ENCODE measurements at regions not wholly inside any gene's neighbourhood (a gene's known extent, or its start where the extent isn't known, plus 50 kb on each side); places are given as distances from the start of the nearest gene placed in this dataset.

DNA sequence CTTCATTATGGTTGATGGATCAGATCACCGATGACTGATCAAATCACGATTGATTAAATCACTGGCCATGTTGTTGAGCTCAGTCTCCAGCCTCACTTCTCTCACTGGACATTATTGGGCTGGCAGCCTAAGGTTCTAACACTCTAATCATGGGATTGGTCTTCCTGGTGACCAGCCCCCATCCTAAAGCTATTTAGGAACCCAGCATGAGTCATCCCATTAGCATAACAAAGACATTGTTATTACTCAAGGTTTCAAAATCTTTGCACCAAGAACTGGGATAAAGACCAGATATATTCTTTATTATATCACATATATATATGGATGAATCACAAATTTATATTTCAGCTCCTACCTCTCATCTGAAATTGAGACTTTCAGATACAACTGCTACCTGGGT, 272.1 kb upstream of the IL12B start:
- DNase-seq, result no peak

DNA sequence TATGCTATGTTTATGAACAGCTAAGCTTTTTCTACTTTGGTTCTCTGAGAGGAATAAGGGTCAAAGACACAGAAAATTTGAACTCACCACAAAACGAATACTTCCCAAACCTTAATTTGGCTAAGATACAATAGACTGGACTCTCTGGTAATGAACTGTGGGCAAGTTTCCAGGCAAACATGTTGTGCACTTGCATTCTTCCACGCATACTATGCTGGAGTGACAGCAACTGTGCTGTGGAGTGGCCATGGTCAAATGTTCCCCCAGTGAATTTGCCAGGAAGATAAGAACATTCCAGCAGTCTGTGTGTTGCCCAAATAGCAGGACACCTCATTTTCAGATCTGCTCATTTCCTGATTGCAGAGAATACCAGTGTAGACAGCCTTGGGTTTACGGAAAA, 275.3 kb upstream of the IL12B start:
- DNase-seq, result no peak

DNA sequence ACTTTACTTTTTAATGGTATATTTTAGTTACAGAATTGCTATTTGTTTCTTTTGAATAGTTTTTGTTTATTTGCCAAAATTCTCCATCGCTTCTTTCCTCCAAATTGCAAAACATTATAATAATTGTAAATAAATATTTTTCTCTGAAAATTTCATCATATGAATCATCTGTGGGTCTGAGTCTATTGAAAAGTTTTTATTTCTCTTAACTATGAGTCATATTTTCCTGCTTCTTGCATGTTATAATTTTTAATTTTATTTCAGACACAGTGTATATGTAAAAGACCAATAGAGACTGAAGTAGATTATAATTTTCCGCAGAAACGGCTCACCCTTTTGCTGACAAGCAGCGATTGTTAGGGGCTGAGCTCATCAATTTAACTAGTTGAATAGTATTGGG, 279.1 kb upstream of the IL12B start:
- DNase-seq, result no peak

DNA sequence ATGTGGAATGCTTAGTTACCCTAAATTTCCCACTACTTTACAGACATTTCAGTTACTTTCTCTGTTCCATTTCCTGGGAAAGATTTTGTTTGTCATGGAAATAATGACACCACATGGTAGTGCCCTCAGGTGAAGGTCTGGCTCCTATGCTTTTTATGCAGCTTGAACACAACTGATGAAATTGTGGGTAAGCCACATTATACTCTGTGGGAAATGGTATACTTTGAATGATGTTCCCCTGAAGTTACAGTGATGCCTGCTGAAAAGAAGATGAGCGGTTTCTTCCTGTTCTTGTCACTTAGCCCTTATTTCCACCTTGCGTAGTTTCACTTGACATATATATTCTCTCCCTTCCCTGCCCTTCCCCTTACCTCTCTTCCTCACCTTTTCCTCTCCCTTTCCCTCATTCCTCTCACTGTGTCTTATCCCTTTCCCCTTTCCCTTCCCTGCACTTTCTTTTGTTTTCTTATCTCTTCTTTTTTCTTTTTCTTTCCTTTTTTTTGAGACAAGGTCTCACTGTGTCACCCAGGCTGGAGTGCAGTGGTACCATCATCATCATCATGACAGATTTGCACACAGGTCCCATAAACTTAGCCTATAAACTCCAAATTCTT, 280.8 kb upstream of the IL12B start:
- no peak for DNase-seq

DNA sequence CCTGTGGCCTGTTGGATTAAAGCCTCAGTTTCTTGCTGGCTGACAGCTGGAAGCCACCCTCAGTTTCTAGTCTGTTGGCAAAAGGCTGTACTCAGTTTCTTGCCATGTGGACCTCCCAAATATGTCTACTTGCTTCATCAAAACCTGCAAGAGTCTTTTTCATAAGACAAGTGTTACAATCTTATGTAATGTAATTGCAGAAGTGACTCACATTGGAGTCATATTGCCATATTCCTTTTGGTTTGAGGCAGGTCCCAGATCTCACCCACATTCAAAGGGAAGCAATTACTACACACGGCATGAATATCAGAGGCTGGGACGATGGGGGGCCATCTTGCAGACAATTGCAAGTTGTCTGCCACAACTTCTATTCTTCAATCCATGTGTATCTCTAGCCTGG, 286.7 kb upstream of the IL12B start:
- DNase-seq, result peak; percentile 19

DNA sequence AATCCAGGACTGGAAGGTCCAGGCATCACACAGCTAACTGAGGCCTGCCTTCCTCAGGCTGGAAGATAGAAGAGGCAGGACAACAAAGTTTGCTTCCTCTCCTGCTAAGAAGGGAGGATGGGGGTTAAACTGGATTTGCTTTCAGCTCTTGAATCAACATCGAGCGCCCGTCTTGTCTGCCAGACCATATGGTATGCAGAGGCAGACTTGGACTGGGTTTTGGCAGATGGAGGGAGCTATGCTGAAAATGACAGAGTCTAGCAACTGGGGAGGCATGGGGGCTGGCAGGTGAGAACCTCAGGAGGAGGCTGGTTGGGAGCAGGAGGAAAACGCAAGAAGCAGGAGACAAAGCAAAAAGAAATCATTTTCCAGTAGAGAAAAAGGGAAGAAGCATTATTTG, 289.5 kb upstream of the IL12B start:
- DNase-seq, result peak; percentile 57

DNA sequence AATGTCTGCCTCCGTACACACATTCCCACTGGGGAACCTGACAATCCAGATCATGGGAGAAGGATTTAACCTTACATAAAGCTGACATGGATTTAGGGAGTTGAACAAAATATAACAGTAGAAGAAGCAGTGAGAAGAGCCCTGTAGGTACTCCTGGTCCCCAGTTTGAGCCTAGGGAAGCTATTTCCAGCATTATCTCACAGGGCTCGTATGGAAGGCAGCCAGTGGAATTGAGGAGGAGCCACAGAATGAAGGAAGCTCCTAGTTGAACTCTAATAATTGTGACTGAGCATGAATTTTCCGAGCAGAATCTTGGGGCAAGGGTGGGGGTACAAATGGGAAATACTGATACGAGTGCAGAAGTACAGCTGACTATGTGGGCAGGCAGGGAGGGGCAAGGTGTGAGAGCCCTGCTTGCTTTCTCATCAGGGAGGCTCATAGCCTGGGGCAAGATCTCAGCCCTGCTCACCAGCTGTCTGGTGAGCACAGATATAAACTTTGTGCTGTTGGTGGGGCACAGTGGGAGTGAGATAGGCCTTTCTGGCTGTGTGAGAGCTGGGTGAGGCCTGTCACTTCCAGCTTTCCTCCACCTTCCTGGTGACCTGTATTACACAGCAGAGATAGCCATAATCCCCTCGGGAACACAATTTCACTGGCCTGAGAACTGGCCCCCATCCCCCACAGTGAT, 290.7 kb upstream of the IL12B start:
- no peak for DNase-seq

DNA sequence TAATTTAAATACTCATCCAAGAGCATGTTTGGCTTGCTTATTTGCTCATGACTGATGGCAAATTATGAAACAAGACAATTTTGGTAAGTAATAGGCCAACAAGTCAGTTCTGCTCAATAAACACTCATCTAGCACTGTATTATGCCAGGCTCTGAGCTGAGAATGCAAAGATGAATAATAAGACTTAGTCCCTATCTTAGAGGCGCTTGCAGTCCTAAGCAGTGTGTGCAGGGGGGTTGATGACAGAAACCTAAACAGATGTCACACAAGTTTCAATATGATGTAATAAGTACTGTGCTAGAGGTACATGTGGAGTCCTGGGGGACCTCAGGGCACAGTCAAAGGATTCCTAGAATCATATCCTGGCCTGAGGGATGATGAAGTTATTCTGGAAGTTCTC, 287.6 kb upstream of the ADRA1B start:
- no peak for DNase-seq

DNA sequence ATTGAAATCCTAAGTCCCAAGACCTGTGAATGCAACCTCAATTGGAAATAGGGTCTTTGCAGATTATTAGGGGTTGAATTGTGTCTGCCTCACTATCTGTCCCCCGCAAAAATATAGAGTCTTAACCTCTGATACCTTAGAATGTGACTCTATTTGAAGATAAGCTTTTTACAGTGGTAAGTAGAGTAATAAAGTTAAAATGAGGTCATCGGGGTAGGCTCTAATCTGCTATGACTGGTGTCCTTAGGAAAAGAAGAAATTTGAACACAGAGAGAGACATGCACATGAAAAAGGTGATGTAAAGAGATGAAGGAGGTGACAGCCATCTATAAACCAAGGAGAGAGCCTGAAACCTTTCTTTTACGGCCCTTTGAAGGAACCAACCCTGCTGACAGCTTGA, 287.1 kb upstream of the ADRA1B start:
- no peak for DNase-seq

DNA sequence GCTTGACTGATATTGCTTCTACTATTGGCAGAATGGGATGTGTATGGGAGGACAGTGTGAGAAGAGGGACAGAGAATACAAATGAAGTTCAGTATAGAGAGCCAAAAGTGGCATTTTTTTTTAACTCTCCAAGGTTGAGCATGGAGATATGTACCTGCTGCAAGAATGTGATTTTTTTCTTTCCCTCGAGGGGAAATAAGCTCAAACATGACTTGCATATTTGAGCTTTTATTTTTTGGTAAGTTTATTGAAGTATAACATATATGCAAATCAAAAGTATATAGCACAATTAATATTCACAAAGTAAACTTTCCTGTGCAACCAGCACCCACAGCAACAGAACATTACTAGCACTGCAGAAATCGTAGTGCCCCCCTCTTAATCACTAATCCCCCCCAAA, 285.7 kb upstream of the ADRA1B start:
- DNase-seq, result no peak

DNA sequence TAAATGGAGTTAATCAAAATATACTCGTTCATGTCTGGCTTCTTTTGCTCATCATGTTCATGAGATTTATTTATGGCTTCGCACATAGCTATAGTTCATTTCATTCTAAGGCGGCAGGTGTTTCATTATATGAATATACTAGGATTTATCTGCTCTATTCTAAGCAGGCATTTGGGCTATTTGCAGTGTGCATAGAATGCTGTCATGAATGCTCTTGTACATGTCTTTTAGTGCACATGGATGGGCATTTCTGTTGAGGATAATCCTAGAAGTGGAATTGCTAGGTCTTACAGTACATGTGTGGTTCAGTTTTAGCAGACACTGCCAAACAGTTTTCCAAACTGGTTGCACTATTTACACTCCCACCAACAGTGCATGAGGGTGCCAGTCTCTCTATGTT, 285.3 kb upstream of the ADRA1B start:
- DNase-seq, result no peak

DNA sequence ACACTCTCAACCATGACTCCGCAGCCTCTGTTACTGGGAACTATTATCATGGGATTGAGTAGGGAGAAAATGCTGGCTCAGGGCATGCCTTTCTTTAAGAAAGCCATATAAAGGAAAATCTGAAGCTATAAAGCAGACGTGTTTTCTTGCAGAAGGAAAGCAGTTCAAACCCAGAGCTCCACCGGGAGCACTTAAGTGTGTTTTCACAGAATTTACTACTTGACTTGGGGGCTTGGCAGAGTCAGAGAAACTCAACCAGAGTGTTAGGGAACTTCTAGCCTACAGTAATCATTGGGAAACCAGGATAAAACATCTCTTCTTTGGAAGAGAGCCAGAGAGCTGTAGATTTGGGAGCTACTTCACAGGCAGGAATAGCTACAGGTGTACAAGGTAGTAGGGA, 283.4 kb upstream of the ADRA1B start:
- no peak for DNase-seq

DNA sequence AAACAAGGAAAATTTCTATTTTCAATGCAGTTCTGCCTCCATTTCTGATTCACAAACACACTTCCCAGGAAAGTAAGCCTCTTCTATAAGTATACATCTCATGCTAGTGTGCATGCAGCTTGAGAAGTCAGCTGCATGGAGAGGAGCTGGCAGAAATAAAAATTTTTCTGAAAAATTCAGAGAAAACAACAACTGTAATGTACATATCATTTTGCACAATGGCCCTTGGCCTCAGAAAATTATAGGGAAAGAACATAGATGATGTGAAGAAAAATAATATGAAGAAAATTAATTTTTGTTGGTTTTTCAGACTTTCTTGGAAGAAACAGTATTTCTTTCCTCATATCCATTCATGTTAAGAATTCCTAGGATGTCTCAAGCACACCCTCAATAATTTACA, 277.8 kb upstream of the ADRA1B start:
- DNase-seq, result no peak

DNA sequence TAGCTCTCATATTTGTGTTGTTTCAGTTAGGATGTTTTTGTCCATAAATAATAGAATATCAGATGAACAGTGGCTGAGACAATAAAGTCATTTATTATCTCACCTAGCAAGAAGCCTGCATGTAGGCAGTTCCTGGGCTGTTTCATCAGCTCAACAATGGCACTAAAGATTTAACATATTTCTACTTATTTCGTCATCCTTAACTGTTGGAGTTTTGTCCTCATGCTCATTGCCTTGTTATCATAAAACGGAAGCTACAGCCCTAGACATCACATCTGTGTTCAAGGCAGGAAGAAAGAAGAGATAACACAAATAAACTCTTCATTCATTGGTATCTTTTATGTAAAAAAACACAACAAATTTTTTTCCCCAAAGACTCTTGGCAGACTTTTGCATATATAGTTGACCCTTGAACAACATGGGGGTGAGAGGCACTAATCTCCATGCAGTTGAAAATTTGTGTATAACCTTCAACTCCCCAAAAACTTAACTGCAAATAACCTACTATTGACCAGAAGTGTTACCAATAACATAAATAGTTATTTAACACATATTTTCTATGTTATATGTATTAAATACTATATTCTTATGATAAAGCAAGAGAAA, 277.2 kb upstream of the ADRA1B start:
- no peak for DNase-seq

DNA sequence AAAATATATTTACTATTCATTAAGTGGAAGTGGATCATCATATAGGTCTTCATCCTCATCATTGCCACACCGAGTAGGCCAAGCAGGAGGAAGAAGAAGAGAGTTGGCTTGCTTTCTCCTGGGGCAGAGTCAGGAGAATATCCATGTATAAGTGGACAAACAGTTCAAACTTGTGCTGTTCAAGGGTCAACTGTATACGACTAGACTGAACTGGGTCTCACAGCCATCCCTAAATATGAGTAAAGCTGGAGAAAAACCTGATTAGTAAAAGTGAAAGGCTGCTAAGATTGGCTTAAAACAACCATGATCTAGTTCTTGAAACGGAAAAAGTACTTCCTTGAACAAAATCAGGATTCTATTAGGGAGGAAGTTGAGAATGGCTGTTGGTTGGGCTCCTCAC, 276.7 kb upstream of the ADRA1B start:
- no peak for DNase-seq

DNA sequence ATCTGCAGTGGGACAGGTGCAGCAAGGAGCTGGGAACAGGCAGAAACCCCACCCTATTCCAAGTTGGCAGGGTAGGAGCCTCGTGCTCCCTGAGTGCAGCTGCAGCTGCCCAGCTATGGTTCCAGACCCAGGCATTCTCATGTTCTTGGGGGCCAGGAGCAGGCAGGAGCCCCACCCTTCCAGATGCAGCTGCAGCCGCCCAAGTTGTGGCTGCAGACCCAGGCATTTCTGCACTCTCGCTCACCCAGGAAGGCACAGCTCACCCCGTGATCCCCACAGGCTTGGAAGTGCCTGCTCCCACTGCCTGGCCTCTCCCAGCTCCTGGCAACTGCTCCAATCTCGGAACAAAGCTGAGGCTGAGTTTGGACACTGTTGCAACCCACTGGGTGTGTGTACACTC, 275.8 kb upstream of the ADRA1B start:
- no peak for DNase-seq

DNA sequence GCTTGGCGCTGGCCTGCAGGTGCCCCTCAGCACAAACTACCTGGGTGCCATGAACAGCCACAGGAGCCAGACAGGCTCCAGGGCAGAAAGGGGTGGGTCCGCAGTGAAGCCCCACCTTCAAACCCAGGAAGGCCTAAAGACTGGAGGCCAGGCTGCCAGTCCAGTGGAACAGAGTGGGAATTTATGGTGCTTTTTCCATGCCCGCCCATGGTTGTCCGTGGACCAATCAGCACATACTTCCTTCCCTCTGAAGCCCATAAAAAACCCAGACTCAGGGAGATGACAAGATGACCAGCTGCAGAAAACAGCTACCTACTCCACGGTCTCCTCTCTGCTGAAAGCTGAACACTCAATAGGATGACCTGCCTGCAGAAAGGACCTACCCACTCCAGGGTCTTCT, 275.4 kb upstream of the ADRA1B start:
- no peak for DNase-seq

DNA sequence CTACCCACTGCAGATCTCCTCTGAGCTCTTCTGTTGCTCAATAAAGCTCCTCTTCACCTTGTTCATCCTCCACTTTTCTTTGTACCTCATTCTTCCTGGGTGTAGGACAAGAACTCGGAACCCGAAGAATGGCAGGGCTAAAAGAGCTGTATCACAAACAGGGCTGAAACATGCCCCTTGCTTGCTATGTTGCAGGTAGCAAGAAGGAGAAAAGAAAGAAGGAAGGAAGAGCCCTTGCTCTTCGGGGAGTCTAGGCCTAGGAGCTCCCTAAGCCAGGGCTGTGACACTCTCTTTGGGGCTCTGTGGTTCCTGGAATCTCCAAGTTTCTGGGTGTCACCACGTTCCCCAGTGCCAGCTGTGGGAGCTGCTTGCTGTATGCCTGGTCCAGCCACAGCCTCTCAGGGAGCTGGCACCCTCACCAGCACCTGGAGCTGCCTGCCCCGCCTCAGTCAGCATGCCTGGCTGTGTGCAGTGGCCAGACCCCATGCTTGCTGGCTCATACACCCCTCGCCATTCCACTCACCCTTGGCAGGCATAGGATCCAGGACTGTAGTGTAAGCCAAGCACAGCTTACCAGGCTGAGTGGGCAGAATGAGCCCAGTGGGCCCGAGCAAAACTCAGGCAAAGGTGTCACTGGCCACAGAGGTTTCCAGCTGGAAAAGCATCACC, 274.8 kb upstream of the ADRA1B start:
- no peak for DNase-seq

DNA sequence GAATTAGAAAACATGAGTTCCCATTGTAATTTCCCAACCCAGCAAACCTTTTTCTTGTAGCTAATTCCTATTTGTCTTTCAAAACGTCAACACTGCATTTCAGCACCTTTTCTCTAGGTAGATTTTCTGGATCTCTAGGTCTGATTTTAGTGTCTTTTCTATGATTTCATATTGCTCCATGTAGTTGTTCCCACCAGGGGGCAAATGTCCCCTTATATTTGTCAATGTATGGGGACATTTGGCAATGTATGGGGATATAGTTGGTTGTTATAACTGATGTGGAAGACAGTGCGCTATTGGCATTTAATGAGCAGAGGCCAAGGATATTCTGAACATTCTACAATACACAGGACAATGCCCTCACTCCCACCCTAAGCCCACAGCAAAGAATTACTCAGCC, 273.9 kb upstream of the ADRA1B start:
- DNase-seq, result no peak

DNA sequence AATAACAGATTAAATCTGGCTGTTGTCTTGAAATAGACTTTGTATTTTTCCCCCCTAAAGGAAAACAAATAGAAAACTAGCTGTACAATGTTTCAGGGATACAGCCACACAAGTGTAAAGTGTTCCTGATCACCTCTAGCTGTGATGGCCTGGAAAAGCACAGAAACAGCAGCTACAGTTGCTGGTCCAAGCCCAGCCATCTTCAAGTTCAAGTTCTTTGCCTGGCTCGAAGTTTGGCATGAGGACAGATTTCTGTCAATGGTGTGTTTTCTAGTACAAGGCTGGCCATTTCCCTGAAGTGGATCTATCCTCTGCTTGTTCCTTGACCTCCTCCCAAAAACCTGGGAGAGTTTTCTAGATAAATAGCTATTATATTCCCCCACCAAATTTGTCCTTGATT, 272.2 kb upstream of the ADRA1B start:
- DNase-seq, result no peak

DNA sequence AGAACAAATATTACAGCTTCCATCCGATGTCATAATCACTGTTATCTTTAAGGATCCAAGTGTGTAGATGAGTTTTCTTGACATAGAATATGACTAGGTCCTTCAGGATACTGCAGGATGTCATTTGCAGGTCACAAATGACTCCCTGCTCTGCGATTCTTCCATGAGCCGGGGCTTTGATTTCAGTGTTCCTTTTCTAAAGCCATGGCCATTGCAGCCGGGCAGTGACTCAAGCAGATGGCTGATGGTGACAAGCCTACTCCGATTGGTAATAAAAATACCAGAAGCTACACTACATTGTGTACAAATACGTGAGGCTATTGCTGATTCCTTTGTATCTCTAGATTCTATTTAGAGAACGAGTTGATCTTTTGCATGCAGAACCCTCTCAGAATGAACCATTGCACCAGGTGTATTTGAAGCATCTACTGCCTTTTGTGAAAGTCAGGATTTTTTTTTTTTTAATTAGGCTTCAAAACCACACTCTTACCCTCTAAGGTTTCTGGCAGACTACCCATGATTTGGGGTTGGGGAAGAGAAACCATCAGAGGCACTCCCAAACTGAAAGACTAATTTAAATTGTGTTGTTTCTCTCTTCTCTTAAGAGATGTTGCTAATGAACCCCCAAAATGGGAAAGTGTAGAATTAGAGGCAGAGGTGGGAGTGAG, 271.0 kb upstream of the ADRA1B start:
- DNase-seq, result no peak

DNA sequence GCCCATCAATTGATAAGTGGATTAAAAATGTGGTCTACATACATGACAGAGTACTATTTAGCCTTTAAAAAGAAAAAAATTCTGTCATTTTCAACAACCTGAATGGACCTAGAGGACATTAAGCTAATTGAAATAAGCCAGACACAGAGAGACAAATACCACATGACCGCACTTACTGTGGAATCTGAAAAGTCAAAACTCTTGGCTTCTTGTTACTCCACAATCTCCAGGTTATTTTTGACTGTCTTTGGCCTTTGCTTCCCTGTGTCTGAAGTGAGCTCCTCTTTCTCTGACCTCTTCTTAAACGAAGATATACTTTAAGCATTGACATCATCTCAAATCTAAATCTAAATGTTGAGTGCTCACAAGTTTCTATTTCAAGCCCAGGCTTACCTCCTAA, 265.5 kb upstream of the ADRA1B start:
- DNase-seq, result no peak

DNA sequence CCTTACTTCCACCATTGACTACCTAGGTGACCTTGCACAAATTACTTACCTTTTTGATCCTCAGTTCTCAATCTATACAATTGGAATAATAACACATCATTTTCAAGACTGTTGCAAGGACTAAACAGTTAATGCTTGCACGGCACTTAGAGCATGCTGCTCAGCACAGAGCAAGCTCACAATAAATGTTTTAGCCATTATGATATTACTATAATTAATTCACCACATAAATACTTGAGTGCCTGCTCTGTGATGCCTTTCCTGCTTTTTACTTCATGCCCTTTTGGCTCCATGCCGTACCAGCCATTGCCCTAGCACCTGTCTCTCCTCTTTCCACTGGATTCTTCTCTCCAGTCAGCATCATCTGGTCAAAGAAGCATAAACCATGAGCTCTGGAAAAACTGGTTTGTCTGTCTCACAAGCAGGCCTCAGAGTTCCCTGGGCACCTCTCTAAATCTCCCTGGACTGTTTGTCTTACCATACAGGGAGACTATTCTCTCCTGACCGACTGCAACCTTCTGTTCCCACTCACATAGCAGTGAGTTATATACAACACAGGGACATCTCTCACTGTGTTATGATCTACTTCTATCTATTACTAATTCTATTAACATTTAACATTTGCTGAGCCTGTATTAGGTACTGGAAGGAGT, 260.4 kb upstream of the ADRA1B start:
- DNase-seq, result no peak
